GM21390 (cell line): ENCODE measurements at regions not wholly inside any gene's neighbourhood (a gene's known extent, or its start where the extent isn't known, plus 50 kb on each side); places are given as distances from the start of the nearest gene placed in this dataset.

Experiments
- ATAC-seq: cut with Tn5 transposase; IDR thresholded peaks from one replicate; pipeline ENCODE4 v1.9.1; 2021; ENCODE audit not compliant: unreplicated experiment

DNA sequence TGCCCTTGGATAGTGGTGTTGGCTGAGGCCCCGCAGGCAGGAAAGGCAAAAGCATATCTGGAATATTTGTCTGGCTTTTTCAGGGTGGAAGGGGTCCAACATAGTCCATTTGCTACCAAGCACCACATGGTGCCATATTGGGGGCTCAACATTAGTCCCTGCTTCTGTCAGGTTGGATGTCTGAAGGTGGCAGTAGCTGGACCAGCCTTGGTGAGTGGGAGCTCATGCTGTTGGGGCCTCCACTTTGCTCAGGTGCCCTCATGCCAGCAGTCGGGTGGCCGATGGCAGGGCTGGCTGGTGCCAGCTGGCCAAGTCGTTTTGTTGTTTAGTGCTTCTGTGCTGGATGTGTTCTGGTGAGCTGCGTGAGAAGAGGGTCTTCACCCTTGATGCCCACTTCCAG lies 135.3 kb downstream of the PAPOLA start:
- no peak for ATAC-seq

DNA sequence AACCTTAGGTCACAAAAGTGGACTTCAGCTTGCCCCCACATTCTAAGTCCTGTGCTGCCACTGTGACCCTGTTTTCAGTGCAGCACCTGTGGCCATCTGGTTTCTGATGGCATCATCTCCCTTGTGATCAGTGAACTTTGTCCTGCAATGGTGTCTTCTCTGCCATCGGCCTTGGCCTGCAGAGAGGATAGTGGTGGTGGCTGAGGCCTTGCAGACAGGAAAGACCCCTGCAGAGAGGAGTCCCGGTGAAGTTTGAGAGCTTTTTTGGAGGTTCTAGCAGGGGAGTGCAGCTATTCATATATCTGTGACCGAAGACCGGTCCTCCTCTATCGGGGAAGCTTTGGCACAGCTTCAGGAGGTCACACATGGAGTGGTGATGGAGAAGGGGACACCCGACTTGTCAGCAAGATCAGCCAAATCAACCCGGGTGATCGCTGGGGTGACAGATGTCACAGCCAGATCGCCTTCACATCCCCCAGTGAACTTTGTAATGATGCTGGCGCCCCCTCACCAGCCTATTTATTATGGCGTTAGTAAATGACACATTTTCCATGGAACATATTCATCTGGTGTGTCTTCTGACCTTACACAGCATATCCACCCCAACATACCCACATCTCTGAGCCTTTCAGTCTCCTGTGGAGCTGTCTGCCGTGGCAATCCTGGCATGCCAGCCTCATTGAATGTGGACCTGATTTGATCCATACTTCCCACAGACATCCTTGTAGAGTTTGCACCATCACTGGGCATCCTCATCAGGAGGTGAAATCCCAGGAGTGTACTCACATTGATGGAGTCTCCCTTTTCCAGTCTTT lies 136.1 kb downstream of the PAPOLA start:
- no peak for ATAC-seq

DNA sequence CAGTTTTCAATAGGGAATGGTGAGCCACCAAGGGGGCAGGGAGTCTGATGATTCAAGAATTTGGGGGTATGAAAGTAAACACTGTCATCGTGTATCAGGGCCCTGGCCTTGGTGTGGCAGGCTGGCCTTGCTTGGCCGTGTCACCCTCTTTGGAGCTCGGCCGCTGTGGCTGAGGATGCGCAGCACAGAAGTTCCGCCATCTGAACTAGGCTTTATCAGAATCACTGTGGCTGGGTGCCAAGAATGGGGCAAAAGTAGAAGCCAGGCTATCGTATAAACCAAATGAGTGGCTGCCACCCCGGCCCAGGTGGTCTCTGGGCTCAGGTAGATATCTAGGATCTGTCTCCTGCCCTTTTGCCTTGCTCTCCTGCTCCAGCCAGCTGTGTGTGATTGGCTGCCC lies 137.4 kb downstream of the PAPOLA start:
- no peak for ATAC-seq

DNA sequence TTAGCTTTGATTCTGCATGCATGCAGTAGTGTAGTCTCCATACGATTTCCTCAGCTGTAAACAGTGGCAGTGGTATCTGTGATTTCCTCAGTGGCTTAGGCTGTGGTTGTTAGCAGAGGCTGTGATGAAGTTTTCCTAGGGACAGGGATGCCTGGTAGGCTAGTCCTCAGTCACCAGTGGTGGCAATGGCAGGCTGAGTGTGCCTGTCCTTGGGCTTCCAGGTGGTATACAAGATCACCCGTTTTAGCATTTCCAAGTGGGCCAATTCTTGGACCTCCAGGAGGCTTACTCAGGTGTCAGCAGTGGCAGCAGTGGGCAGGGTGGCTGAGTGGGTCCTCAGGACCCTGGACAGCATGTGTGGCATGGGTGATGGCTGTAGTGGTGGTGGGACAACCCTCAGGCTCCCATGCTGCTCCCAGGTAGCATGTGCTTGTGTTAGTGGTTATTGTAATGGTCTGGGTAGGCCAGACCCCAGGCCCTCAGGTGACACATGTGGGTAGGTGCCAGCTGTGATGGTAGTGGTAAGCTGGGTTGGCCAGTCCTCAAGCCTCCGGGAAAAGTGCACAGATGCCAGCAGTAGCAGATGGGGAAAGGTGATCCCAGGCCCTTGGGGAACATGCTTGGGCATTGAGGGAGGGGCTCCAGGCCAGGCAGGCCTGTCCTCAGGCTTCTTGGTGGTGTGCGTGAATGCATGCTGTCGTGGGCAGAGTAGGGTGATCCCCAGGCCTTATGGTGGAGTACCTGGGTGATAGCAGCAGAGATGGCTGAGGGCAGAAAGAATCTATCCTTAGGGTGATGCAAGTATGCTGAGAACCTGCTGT lies 146.5 kb downstream of the PAPOLA start:
- no peak for ATAC-seq

DNA sequence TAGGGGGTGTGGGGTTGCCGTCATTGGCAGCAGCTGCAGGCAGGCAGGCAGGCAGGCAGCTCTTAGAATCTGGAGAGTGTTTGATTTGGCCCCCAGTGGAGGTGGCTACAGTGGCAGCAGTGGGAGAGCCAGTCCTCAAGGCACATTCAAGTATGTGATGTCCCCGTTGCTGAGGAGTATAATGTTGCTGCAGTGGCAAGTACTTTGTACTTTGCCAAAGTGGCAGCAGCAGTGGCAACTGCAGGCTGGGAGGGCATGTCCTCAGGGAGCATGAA lies 147.1 kb downstream of the PAPOLA start:
- no peak for ATAC-seq

DNA sequence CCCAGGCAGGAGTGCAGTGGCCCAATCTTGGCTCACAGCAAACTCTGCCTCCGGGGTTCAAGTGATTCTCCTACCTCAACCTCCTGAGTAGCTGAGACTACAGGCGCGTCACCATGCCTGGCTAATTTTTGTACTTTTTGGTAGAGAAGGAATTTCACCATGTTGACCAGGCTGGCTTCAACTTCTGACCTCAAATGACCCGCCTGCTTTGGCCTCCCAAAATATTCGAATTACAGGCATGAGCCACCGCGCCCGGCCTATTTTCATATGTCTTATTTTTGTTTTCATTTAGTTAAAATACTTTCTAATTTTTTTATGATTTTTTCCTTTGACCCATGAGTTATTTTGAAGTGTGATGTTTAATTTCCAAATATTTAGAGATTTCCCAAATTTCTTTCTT lies 143.6 kb upstream of the VRK1 start:
- ATAC-seq, result no peak

DNA sequence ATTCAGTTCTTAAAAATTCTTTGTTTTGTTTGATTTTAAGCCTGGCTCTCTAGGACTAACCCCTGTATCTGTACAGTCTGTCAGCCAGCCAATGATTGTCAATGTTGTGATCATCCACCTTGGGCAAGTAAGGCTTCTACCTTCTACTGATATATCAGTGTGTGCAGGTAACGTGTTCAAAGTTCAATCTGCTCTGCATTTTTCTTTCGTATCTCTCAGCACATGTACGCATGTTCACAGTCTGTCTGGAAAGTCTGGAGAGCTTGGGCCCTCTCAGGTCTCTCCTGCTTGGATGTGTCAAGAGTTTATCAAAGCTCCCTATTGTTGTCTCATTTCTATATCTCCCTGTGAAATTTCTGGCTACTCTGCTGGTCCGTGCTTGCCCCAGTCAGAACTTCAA lies 138.6 kb upstream of the VRK1 start:
- ATAC-seq, result no peak

DNA sequence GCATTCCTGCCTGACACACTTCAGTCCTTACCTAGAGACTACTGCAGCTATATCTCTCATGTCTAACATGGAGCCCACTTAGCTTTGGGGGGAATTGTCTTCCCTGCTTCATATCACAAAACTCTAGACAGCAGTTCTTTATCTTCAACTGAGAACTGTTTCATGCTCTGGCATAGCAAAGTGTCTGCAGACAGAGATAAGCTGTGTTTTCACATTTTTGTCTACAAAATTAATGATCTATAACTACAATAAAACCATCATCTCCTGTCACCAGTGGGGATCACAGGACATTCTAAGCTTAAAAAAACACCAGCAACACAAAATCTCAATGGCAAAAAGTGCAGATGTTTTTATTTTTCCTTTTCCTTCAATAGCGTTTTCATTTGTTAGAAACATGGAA lies 137.1 kb upstream of the VRK1 start:
- no peak for ATAC-seq

DNA sequence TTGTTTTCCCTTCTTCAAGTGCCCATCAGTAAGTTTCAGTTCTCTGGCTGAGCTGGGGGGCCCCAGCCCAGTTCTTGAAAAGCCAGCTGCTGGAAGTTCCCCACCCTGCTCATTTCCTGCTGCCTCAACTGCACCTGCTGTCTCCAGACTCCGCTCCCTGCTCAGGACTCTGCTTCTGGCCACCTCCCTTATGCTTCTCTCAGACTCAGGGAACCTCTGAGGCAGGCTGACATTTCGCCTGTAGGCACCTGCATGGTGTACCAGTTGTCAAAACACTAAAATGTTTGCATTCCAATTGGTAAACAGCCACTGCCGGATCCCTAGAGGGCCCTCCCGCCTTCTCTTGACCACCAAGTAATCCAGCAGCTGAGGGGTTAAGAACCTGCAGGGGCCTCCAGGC lies 136.5 kb upstream of the VRK1 start:
- ATAC-seq, result no peak

DNA sequence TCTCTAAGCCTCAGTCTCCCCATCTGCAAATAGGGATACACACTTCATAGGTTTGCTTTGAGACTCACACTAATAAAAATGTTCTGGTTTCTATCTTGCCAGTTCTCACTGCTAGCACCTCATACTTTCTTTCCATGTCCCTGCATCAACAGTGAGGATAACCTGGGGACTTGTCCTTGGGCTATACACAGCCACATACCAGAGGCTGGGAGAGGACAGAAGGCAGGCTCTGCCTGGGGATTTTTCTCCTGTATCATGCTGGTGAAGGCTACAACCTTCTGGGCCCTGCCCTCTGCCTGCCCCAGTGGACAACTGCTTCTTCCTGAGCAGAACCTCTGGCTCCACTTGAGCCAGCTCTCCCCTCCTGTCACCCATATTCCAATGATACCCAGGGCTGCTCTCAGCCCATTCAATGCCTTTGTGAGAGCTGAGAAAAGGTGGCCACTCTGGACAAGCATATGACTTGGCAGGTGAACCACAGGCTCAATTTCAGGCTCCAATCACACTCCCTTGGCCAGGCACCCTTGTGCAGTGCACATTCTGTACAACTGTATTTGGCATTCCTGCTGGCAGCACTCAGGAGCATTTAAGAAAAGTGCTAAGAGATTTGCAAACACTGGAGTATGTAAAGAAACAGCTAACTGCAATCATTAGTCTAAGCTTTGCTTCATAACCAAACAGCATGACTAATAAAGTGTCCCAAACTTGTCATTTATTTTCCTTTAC lies 135.8 kb upstream of the VRK1 start:
- ATAC-seq, result no peak

DNA sequence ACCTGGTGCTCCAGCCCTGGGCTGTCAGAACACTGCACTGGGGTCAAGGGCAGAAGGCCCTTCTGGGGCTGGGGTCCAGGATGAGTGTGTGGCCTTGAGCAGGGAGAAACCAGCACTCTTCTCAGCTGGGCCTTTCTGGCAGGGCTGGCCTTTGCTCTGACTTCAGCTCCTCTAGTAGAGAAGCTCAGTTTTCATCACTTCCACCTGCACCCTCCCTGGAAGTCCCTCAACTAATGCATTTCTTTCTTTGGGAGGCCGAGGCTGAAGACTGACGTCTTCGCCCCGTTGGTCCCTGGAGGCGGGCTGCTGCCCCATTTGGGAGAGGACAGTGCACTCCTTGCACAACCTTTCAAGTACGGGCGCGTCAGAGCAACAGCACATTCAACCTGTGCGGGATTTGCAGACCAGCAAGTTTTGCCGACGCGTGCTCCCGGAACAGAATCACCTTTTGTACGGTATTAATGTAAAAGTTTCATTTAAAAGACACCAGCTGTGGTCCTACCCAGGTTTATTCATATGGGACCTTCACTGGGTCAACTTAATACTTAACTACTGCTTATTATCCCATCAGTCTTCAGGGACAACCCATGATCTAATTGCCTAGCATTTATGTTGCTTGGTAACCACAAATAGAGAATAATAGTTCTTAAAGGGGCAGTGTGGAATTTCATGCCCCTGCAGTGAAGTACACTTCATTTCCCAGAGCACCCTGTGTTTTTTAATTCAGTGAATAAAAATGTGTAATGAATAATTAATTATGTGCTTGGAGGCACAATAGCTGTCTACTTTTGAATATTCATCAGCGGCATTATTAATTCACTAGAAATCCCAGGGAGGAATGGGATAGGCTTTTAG lies 134.8 kb upstream of the VRK1 start:
- no peak for ATAC-seq

DNA sequence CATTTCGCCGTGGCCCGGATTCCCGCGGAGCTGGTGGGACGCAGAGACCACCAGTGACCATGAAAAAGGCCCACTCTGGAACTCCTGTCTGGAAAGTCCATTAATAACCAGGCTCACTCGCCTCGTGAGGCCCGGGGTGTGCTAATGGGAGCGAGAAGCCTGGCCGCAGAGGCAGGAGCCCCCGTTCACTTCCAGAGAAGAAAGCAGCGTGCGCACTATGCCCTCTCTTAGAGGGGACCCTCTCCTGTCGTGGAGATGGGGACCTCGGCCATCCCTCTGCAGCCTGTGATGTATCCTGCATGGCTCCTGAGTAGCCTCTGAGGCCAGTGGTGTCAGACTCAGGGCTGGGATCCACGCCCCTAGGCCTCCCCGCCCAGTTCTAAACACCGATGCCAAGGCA lies 134.1 kb upstream of the VRK1 start:
- no peak for ATAC-seq

DNA sequence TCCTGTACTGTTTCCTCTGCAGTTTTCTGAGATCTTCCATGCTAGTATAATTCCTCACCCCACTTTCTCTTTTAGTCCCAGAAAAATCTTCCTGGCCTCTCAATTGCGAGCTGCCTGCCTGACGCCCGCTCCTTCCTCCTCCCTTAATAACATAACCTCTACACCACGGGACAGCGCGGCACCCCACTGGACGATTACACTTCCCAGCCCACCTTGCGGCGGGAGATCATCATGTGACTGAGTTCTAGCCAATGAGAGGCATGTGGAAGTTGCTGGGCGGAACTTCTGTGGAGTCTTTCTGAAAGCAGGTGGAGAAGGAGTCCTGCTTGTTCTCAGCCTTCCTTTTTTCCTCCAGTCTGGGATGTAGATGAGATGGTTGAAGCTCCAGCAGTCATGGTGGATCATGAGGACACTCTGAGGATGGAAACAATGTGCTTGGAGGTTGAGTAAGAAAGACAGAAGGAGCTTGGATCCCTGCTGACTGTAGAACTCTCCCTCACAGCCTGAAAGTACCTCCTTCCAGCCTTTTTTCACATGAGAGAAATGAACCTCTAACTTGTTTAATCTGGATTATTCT lies 133.6 kb upstream of the VRK1 start:
- ATAC-seq, result no peak

DNA sequence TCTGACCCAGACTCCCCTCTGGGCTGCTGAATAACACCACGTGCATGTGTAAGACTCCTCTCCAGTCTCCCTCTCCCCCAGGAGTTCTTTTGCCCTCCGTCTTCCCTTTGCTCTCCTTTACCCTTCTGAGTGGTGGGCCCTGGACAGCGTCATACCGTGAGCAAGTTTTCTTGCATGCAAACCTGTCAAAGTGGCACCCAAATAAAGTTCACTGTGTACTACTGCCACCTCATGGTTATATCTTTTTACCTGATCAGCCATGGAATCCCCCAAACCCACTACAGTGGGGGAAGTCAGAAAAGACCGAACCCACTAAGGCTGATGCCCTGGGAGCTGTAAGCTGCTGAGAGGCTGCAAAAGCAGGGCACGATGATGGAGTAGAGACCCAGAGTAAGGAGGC lies 131.1 kb upstream of the VRK1 start:
- ATAC-seq, result no peak

DNA sequence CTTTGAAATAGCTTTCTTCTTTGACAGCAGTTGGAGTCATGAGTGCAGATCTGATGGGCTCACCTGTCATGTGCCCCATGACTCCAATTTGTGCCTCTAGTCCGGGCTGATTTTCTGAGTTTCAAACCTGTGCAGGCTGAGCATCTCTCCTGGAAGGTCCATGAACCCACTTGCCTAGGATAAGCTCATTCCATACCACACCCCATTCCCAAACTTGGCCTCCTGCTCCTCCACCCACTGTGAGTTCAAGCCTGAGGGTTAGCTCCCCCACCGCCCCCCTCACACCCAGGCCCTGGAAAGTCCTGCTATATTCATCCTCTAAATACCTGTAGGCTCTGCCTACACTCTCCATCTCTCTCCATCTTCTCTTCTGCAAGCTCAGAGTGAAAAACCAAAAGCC lies 126.8 kb upstream of the VRK1 start:
- no peak for ATAC-seq

DNA sequence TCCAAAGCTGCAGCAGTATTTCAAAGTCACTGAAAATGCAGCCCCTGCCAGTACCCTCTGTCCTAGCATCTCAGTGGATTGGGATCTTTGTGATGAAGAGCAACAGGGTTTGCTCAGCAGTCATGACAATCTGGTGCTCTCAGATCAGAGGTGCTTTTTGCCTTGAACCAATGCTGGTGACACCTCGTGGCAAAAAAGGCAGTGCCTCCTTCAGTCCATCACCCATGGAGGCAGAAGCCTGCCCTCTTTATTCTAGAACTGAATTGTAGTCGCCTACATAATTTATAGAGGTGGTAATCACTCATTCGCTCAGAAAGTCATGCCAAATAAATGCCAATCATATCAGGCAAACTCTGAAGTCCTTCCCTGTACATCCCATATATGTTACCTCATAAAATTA lies 126.0 kb upstream of the VRK1 start:
- no peak for ATAC-seq

DNA sequence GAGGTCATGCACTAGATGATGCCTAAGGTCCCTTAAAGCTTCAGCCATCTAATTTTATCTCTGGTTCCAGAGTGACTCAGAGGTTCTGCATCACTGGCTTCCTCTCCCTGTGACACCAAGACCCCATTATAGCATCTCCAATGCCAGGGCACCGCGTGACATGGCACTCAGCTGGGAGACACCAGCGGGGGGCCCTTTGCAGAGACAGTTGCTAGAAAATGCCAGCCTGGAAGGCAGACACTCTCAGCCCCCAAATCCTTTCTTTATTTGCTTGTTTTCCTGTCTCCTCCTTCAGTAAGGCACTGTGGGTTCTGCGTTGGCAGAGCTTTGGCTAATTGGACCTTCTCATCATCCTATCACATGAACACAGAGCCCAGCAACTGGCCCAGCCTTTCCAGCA lies 123.5 kb upstream of the VRK1 start:
- no peak for ATAC-seq

DNA sequence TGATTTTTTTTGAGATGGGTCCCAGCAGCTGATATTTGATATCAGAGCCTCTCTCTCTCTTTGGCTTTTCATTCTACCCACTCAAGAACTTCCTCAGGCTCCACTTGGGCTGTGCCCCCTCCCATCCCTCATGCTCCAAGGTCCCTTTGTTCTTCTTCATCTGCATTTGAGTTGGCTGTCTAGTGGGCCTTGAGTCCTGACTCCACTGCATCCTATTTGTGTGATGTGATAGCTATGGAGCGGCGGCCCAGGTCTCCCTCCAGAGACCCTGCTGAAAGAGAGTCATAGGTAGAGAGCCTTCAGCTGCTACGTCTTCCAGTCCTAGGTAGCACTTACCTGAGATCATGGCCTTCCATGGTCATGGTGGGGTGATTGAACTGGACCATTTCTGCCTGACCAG lies 123.1 kb upstream of the VRK1 start:
- ATAC-seq, result no peak

DNA sequence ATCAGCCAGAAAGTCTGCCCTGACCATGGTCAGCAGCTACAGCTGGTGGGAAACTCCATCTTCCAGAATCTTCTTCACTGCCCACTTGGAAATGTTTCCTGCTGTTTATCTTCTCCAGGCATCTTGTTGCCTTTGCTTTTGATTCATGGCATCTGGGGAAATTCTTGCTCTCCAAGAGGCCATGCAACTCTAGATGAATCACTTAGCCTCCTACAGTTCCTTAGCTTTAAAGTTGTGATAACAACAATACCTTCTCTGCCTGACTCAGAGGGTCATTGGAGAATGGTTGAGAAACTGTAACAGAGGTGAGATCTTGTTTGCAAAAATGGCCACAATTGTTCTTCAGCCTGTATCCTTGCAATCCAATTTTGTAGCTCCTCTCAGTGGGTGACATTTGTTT lies 121.0 kb upstream of the VRK1 start:
- ATAC-seq, result no peak

DNA sequence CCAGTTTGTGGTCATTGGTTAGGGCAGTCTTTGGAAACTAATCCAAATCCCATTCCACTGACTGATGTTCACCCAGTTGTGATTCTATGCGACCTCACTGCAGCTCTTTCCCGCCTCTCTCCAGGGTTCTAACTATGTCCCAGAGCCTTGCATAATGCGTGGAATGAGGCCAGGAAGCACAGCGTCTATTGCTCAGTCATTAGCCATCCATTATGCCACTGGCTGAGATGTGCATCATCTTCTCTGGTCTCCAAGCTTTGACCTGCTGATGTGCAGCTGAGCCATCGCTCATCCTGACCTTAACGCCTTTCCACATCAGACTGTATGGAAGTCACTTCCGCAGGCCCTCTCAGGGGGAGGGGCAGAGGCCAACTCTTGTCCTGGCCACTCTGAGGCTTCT lies 115.4 kb upstream of the VRK1 start:
- ATAC-seq, result no peak

DNA sequence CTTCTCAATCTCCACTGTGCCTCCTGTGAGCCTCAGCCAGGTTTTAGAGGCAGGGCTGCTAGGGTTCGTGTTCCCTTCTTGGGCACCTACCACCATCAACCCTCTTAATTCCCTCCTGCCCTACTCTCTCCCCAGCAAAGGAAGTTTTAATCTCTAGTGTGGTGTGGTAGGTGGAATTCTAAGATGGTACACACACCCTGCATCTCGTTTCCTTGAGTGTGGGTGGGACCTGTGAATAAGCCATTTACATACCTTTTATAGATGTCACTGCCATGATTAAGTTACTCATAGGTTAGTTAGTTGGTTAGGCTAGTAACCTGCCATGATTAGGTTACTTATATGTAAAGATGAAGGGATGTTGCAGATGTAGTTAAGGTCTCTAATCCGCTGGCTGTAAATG lies 114.8 kb upstream of the VRK1 start:
- no peak for ATAC-seq
